ENCODE measurements at regions not wholly inside any gene's neighbourhood (a gene's known extent, or its start where the extent isn't known, plus 50 kb on each side); places are given as distances from the start of the nearest gene placed in this dataset.
"Not testable (repeated sequence)": the region's sequence is repeated elsewhere in the genome, so short reads cannot be mapped to it uniquely, and the experiment has no call there.

GRCh38 chr20:40280616-40281015, 408.4 kb downstream of the MAFB start:
- TF ChIP-seq, protein P1, sequence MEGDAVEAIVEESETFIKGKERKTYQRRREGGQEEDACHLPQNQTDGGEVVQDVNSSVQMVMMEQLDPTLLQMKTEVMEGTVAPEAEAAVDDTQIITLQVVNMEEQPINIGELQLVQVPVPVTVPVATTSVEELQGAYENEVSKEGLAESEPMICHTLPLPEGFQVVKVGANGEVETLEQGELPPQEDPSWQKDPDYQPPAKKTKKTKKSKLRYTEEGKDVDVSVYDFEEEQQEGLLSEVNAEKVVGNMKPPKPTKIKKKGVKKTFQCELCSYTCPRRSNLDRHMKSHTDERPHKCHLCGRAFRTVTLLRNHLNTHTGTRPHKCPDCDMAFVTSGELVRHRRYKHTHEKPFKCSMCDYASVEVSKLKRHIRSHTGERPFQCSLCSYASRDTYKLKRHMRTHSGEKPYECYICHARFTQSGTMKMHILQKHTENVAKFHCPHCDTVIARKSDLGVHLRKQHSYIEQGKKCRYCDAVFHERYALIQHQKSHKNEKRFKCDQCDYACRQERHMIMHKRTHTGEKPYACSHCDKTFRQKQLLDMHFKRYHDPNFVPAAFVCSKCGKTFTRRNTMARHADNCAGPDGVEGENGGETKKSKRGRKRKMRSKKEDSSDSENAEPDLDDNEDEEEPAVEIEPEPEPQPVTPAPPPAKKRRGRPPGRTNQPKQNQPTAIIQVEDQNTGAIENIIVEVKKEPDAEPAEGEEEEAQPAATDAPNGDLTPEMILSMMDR (conservative IDR thresholded peaks at IDR 0.05; ENCODE audit: low read depth, low read length), result no peak
- DNase-seq (ENCODE audit: low read depth), result no peak

DNA sequence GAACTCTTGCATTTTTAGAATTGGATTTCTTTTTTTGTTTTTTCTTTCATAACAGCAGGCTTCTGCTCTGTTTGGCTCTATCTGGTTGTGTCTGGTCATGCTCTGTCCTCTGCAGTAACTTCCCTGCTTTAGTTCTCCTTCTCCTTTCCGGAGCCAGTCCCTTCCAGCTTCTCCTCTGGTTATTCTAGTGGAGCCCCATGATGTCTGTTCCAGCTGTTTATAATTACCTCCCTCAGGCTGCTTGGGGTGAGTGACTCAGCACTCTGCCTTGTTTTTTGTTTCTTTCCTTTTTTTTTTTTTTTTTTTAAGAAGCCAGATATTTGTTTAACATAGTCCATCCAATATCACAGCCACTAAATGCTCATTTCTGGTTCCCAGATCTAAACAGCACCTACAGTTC, 409.6 kb downstream of the MAFB start:
- TF ChIP-seq, protein P1 (conservative IDR thresholded peaks at IDR 0.05; ENCODE audit: low read depth, low read length), result no peak
- no peak overlapping the region for H3K4me3 ChIP-seq (ENCODE audit: low read depth, low read length)
- DNase-seq (ENCODE audit: low read depth), result no peak

More at GRCh38 chr20:40280616-40281015, 408.4 kb downstream of the MAFB start:
- H3K4me3 ChIP-seq (ENCODE audit: low read depth, low read length), result no peak overlapping the region

DNA sequence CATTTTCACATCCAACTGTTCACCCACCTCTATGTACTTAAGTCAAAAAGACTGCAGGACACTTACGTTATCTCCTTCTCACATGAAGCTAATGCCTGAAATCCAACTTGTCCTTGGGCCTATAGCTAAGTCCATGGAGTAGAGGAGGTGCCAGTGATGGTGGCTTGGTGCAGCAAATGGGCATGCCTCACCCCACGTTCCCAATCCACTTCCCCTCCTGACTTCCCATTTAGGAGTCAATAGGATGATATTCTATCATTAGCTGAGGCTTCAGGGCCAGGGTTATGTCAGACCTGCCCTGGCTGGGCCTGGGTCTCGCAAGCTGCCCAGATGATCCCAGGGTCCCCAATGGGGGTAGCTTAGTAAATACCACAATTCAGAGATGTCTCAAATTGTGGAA, 410.4 kb downstream of the MAFB start:
- TF ChIP-seq, protein P1 (conservative IDR thresholded peaks at IDR 0.05; ENCODE audit: low read depth, low read length), result no peak
- no peak for DNase-seq (ENCODE audit: low read depth)
- H3K4me3 ChIP-seq (ENCODE audit: low read depth, low read length), result no peak overlapping the region

- no peak overlapping the region for H3K4me3 ChIP-seq (ENCODE audit: low read depth, low read length)
- TF ChIP-seq, protein P1 (conservative IDR thresholded peaks at IDR 0.05; ENCODE audit: low read depth, low read length), result no peak
- DNase-seq (ENCODE audit: low read depth), result no peak
Measured at GRCh38 chr20:40276301-40276700, 412.7 kb downstream of the MAFB start.

GRCh38 chr20:40275738-40276137, 413.3 kb downstream of the MAFB start:
- TF ChIP-seq, protein P1 (conservative IDR thresholded peaks at IDR 0.05; ENCODE audit: low read depth, low read length), result no peak
- DNase-seq (ENCODE audit: low read depth), result no peak
- no peak overlapping the region for H3K4me3 ChIP-seq (ENCODE audit: low read depth, low read length)

DNA sequence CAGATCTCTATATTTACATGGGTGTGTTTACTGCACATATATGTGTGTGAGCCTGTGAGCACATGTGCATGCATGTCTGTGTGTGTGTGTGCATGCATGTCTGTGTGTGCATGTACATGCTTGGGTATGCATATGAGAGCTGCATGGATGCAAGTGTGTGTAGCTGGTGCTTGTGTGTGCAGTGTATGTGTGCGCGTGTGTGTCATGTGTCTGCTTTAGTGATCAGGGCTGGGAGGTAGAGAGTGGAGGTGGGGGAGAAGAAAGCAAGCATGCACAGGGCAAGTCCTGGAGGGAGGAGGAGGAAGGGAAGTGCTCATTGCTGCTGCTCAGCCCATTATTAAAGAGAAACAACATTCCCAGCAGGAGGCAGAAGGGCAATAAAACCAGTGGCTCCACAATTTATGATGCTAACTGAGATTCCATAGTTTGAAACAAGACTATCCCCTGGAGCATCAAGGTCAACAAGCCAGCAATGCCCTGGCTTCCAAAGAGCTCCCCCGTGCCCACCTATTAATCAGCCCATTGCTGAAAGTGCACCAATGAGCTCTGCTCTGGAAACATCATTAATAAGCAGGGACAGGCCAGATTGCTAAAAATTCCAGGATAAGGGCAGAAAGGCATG, 414.0 kb downstream of the MAFB start:
- TF ChIP-seq, protein P1 (conservative IDR thresholded peaks at IDR 0.05; ENCODE audit: low read depth, low read length), result no peak
- DNase-seq (ENCODE audit: low read depth), result no peak
- no peak overlapping the region for H3K4me3 ChIP-seq (ENCODE audit: low read depth, low read length)

- not testable (repeated sequence) for DNase-seq (ENCODE audit: low read depth); H3K4me3 ChIP-seq (ENCODE audit: low read depth, low read length)
Measured at GRCh38 chr20:40269274-40269673, 419.8 kb downstream of the MAFB start.

Measured in epithelial cell of proximal tubule (primary cell).